GM12878 (cell line): ENCODE measurements at regions not wholly inside any gene's neighbourhood (a gene's known extent, or its start where the extent isn't known, plus 50 kb on each side); places are given as distances from the start of the nearest gene placed in this dataset.

Experiments used
- ATAC-seq: fragments of 200-7000 bp; cut with Tn5 transposase; 3 replicates; pipeline ENCODE4 v1.9.1; 2020; ENCODE audit warnings: mild to moderate bottlenecking, moderate library complexity
- BruUV-seq: library from RNA; stranded (reverse); fragments of 400-500 nt; replicated peaks from 2 replicates; lab custom pipeline; 2021; lab: Mats Ljungman, UMichigan
- CTCF ChIA-PET: fragments of 300-600 bp; sonication (Branson Sonifier 250); formaldehyde crosslinking; extraction: SDS; loops from one replicate; lab custom pipeline; 2021; ENCODE audit warnings: inconsistent platforms; lab: Yijun Ruan, JAX
- POLR2A ChIA-PET: fragments of 350-600 bp; formaldehyde crosslinking; extraction: SDS; loops from one replicate; lab custom pipeline; 2021; ENCODE audit warnings: inconsistent platforms; lab: Charles Lee
- RAD21 ChIA-PET: fragments of 300-600 bp; sonication (Branson Sonifier 250); formaldehyde crosslinking; loops from one replicate; lab custom pipeline; 2023; ENCODE audit warnings: antibody characterized with exemption; ENCODE audit not compliant: unreplicated experiment; lab: Charles Lee
- SMC1A ChIA-PET: fragments of 300-600 bp; sonication (Branson Sonifier 250); formaldehyde crosslinking; loops from one replicate; lab custom pipeline; 2023; ENCODE audit not compliant: unreplicated experiment, uncharacterized antibody; lab: Charles Lee
- DNase-seq: peaks from one replicate; pipeline ENCODE4 v3.0.0-alpha.2; 2011; ENCODE audit warnings: low read depth, low spot score
- FAIRE-seq: peaks from 3 replicates; lab custom pipeline; 2011; peaks lifted over from hg19 to GRCh38; lab: Jason Lieb, UNC
- H2AFZ ChIP-seq: 2 replicates; pipeline ENCODE4 v1.6.0; 2011; ENCODE audit warnings: low read depth, low read length, control low read depth; ENCODE audit not compliant: control insufficient read depth
- H3K27ac ChIP-seq: 2 replicates; pipeline ENCODE4 v1.5.1; 2011; ENCODE audit warnings: control low read depth; ENCODE audit not compliant: control insufficient read depth, insufficient read depth
- H3K27me3 ChIP-seq, 2 experiments: replicated peaks in 1 of 2; 2 replicates each; pipeline versions ENCODE4 v1.6.0 to v1.6.1; 2011; ENCODE audit warnings: low read length in 1 of 2; ENCODE audit not compliant: control insufficient read depth in 2 of 2, insufficient read depth in 2 of 2
- H3K36me3 ChIP-seq, 2 experiments: 2 replicates each; pipeline ENCODE4 v1.5.1; 2011; ENCODE audit warnings: low read length in 1 of 2; ENCODE audit not compliant: control insufficient read depth in 2 of 2, insufficient read depth in 2 of 2
- H3K4me1 ChIP-seq: 2 replicates; pipeline ENCODE4 v1.6.1; 2011; ENCODE audit warnings: mild to moderate bottlenecking, low read length, moderate library complexity, mixed read lengths; ENCODE audit not compliant: control insufficient read depth, insufficient read depth
- H3K4me2 ChIP-seq: 2 replicates; pipeline ENCODE4 v1.6.0; 2011; ENCODE audit warnings: control low read depth; ENCODE audit not compliant: control insufficient read depth, insufficient read depth
- H3K4me3 ChIP-seq: fragments of 200-600 bp; sonication (generic); 2 replicates; pipeline ENCODE4 v1.5.1; 2016
- H3K79me2 ChIP-seq: 2 replicates; pipeline ENCODE4 v1.6.0; 2011; ENCODE audit warnings: low read length; ENCODE audit not compliant: control insufficient read depth, insufficient read depth
- H3K9ac ChIP-seq: 2 replicates; pipeline ENCODE4 v1.8.0; 2011; ENCODE audit warnings: low read length, control low read depth, mixed read lengths; ENCODE audit not compliant: control insufficient read depth, insufficient read depth
- H3K9me3 ChIP-seq: replicated peaks from 3 replicates; pipeline ENCODE4 v1.5.1; 2011; ENCODE audit warnings: mild to moderate bottlenecking, low read length; ENCODE audit not compliant: control insufficient read depth, insufficient read depth
- H4K20me1 ChIP-seq: 2 replicates; pipeline ENCODE4 v1.6.0; 2011; ENCODE audit not compliant: control insufficient read depth, insufficient read depth
- BCL3 ChIP-seq: IDR thresholded peaks from 2 replicates; pipeline ENCODE4 v1.6.1; 2011; ENCODE audit warnings: borderline replicate concordance, low read depth, mild to moderate bottlenecking, moderate library complexity, low read length; ENCODE audit not compliant: insufficient read depth, poor library complexity, severe bottlenecking
- CUX1 ChIP-seq: IDR thresholded peaks from 2 replicates; pipeline ENCODE4 v1.6.1; 2012; ENCODE audit warnings: improper control_type of control experiment, low read depth, low read length; ENCODE audit not compliant: insufficient replicate concordance
- ELK1 ChIP-seq: IDR thresholded peaks from 2 replicates; pipeline ENCODE4 v1.6.1; 2012; ENCODE audit warnings: low read depth, low read length, improper control_type of control experiment
- LARP7 ChIP-seq: fragments of 450-650 bp; IDR thresholded peaks from 2 replicates; pipeline ENCODE4 v1.6.1; 2017; ENCODE audit warnings: mild to moderate bottlenecking
- SIX5 ChIP-seq: IDR thresholded peaks from 2 replicates; pipeline ENCODE4 v1.6.1; 2011; ENCODE audit warnings: mild to moderate bottlenecking, low read depth, low read length, moderate library complexity; ENCODE audit not compliant: severe bottlenecking
- SUPT20H ChIP-seq: IDR thresholded peaks from 2 replicates; pipeline ENCODE4 v1.6.1; 2011; ENCODE audit warnings: low read depth, mild to moderate bottlenecking, low read length, moderate library complexity, borderline replicate concordance; ENCODE audit not compliant: control insufficient read depth
- ZBTB40 ChIP-seq: fragments of 450-650 bp; IDR thresholded peaks from 2 replicates; pipeline ENCODE4 v1.6.1; 2016; ENCODE audit warnings: mild to moderate bottlenecking, moderate library complexity, borderline replicate concordance
- ZNF217 ChIP-seq: fragments of 450-650 bp; IDR thresholded peaks from 2 replicates; pipeline ENCODE4 v1.6.1; 2017; ENCODE audit warnings: antibody characterized with exemption, mild to moderate bottlenecking
- WGBS: methylation state at CpG from one replicate; pipeline ENCODE4 v1.1.6; 2016; ENCODE audit warnings: low lambda C conversion rate; ENCODE audit not compliant: insufficient replicate concordance, insufficient coverage; ENCODE audit errors: missing lambda C conversion rate; 5-methylcytosine and 5-hydroxymethylcytosine counted together
- in situ Hi-C: fragments of 300-500 bp; cut with MboI; formaldehyde crosslinking; loops from 9 replicates; pipeline ENCODE4 v1.14.3; 2018; ENCODE audit warnings: mixed read lengths
- intact Hi-C: fragments of 100-400 bp; cut with micrococcal nuclease; formaldehyde crosslinking; loops from one replicate; pipeline ENCODE4 v1.14.2; 2022; ENCODE audit not compliant: unreplicated experiment

GRCh38 chr3:112736805-112737566 is 96.0 kb upstream of the CCDC80 start:
- Histone ChIP-seq H3K4me3 (no peak overlapping the region), H3K4me1 (no peaks in the 10 kb centered on the region), H3K27ac (no peak overlapping the region), H3K79me2 (no peaks in the 10 kb centered on the region), H3K36me3 (no peaks in the 10 kb centered on the region), H3K4me2 (no peak overlapping the region), H3K9me3 (no peaks in the 10 kb centered on the region), H4K20me1 (no peaks in the 10 kb centered on the region), H2AFZ (no peak overlapping the region), H3K27me3 (no peaks in the 10 kb centered on the region; a peak in 2 of 4 replicates), H3K9ac (no peak overlapping the region)
- no TSS peak for BruUV-seq
- WGBS: 76% methylated on average over 10 of the region's 10 CpGs
- SMC1A ChIA-PET: interaction anchor here (0.6 to 8.1 kb wide), 11 partner anchors 10 to 284 kb away, joined by 3 to 174 read pairs (median 8); partner anchors contain the start of gene CD200R1
- POLR2A ChIA-PET: no interaction called here
- FAIRE-seq (no peak), ATAC-seq (no peak), DNase-seq (no peak)
- intact Hi-C loops: no loop called here
- in situ Hi-C loops: loop anchor here (5.0 kb wide), 1 partner anchor 240 kb away; the partner anchor contains the start of gene CD200R1
- CTCF ChIA-PET: interaction anchor here (1.1 to 6.8 kb wide), 8 partner anchors 10 to 243 kb away, joined by 3 to 165 read pairs (median 17); no protein-coding TSS in a partner anchor
- RAD21 ChIA-PET: interaction anchor here (3.7 to 5.4 kb wide), 3 partner anchors 94 to 244 kb away, joined by 33 to 99 read pairs (median 62); partner anchors contain the start of gene CD200R1
- TF ChIP-seq ZNF217 (no peak), ZBTB40 (no peak), SUPT20H (no peak), BCL3 (no peak), SIX5 (no peak), LARP7 (no peak), CUX1 (no peak), ELK1 (no peak)
